DOHH2 (cell line): ENCODE measurements at regions not wholly inside any gene's neighbourhood (a gene's known extent, or its start where the extent isn't known, plus 50 kb on each side); places are given as distances from the start of the nearest gene placed in this dataset.

Experiments used
- H3F3A ChIP-seq: fragments of 200-600 bp; sonication (generic), shearing (Covaris generic); 2 replicates; pipeline ENCODE4 v1.6.0; 2016; ENCODE audit warnings: antibody characterized with exemption, mild to moderate bottlenecking; ENCODE audit not compliant: control insufficient read depth, insufficient read depth
- H3K27ac ChIP-seq: fragments of 200-600 bp; sonication (generic); 2 replicates; pipeline ENCODE4 v1.5.1; 2014; ENCODE audit warnings: low read depth, mild to moderate bottlenecking, low read length, moderate library complexity
- H3K27me3 ChIP-seq: fragments of 200-600 bp; sonication (generic); 2 replicates; pipeline ENCODE4 v1.6.1; 2014; ENCODE audit warnings: mild to moderate bottlenecking, low read length, mixed read lengths; ENCODE audit not compliant: control insufficient read depth
- H3K36me3 ChIP-seq: fragments of 200-600 bp; sonication (generic); 2 replicates; pipeline ENCODE4 v1.6.1; 2014; ENCODE audit warnings: mild to moderate bottlenecking, low read length, moderate library complexity, mixed read lengths; ENCODE audit not compliant: control insufficient read depth
- H3K4me1 ChIP-seq: fragments of 200-600 bp; sonication (generic); 2 replicates; pipeline ENCODE4 v1.6.1; 2014; ENCODE audit warnings: mild to moderate bottlenecking, low read length, mixed read lengths; ENCODE audit not compliant: control insufficient read depth
- H3K4me2 ChIP-seq: fragments of 200-600 bp; sonication (generic); 2 replicates; pipeline ENCODE4 v1.6.0; 2014; ENCODE audit warnings: mild to moderate bottlenecking, low read length, moderate library complexity
- H3K4me3 ChIP-seq: fragments of 200-600 bp; sonication (generic); 2 replicates; pipeline ENCODE4 v1.5.1; 2014; ENCODE audit warnings: mild to moderate bottlenecking, low read length, mixed read lengths
- H3K79me2 ChIP-seq: fragments of 200-600 bp; sonication (generic); 2 replicates; pipeline ENCODE4 v1.6.1; 2014; ENCODE audit warnings: mild to moderate bottlenecking, low read length, mixed read lengths; ENCODE audit not compliant: control insufficient read depth
- H3K9me2 ChIP-seq: fragments of 200-600 bp; sonication (generic); replicated peaks from 2 replicates; pipeline ENCODE4 v1.6.1; 2014; ENCODE audit warnings: mild to moderate bottlenecking, low read length, mixed read lengths; ENCODE audit not compliant: control insufficient read depth
- H3K9me3 ChIP-seq: fragments of 200-600 bp; sonication (generic); 2 replicates; pipeline ENCODE4 v1.6.1; 2014; ENCODE audit warnings: antibody characterized with exemption, low read length, mixed read lengths; ENCODE audit not compliant: control insufficient read depth, insufficient read depth
- H4K20me1 ChIP-seq: fragments of 200-600 bp; sonication (generic); 2 replicates; pipeline ENCODE4 v1.6.0; 2014; ENCODE audit warnings: low read depth, mild to moderate bottlenecking, antibody characterized with exemption, low read length, moderate library complexity; ENCODE audit not compliant: control insufficient read depth, insufficient read depth
- CTCF ChIP-seq: fragments of 200-600 bp; sonication (generic); IDR thresholded peaks from one replicate; pipeline ENCODE4 v1.5.1; 2014; ENCODE audit warnings: antibody characterized with exemption, mild to moderate bottlenecking, low read depth, low read length; ENCODE audit not compliant: poor library complexity, severe bottlenecking
- EZH2phosphoT487 ChIP-seq: fragments of 200-600 bp; sonication (generic); IDR thresholded peaks from 2 replicates; pipeline ENCODE4 v1.6.1; 2017; ENCODE audit warnings: borderline replicate concordance, mild to moderate bottlenecking, antibody characterized with exemption, low read length, moderate library complexity, mixed read lengths

GRCh38 chrX:46034868-46035267, 510.4 kb downstream of the ZNF674 start:
- Histone ChIP-seq H3K4me2 (no peak overlapping the region), H3K79me2 (no peaks in the 10 kb centered on the region), H3K4me1 (no peaks in the 10 kb centered on the region), H3F3A (no peaks in the 10 kb centered on the region), H3K9me2 (no peaks in the 10 kb centered on the region), H3K27ac (no peak overlapping the region), H3K27me3 (no peaks in the 10 kb centered on the region), H3K9me3 (no peaks in the 10 kb centered on the region), H3K36me3 (no peaks in the 10 kb centered on the region), H4K20me1 (no peaks in the 10 kb centered on the region), H3K4me3 (no peak overlapping the region)
- no peak for TF ChIP-seq EZH2phosphoT487
- TF ChIP-seq CTCF = no peak

GRCh38 chrX:46029777-46030176, 515.4 kb downstream of the ZNF674 start:
- Histone ChIP-seq H3K27me3 (no peaks in the 10 kb centered on the region), H3K79me2 (no peaks in the 10 kb centered on the region), H3K4me3 (no peak overlapping the region), H4K20me1 (no peaks in the 10 kb centered on the region), H3F3A (no peaks in the 10 kb centered on the region), H3K27ac (no peak overlapping the region), H3K36me3 (no peaks in the 10 kb centered on the region), H3K9me2 (no peaks in the 10 kb centered on the region), H3K9me3 (no peaks in the 10 kb centered on the region), H3K4me2 (no peak overlapping the region), H3K4me1 (no peaks in the 10 kb centered on the region)
- TF ChIP-seq CTCF (no peak), EZH2phosphoT487 (no peak)

DNA sequence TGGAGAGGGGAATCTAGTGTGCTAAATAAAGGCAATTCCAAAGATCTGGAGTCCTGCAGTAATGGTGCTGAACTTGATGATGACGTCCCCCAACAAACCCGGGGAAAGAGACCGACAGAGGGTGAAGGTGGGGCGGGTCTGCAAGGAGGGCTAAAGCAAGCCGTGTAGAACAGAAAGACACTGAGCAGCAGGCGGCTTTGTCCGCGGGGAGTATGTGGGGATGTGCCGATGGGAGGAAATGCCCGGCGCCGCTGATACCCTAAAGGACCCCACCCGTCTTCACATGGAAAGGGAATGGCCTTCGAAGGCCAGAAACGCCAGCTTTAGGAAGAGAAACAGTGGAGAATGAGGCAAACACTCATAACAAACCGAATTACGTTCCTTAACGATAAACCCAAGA, 528.9 kb downstream of the ZNF674 start:
- Histone ChIP-seq H3K4me1 (no peaks in the 10 kb centered on the region), H3K27ac (no peak overlapping the region), H3K79me2 (no peaks in the 10 kb centered on the region), H3F3A (no peaks in the 10 kb centered on the region), H3K9me2 (no peaks in the 10 kb centered on the region), H3K4me2 (no peak overlapping the region), H3K36me3 (no peaks in the 10 kb centered on the region), H3K9me3 (no peaks in the 10 kb centered on the region), H3K4me3 (no peak overlapping the region), H3K27me3 (no peaks in the 10 kb centered on the region), H4K20me1 (no peaks in the 10 kb centered on the region)
- no peak for TF ChIP-seq EZH2phosphoT487
- no peak for TF ChIP-seq CTCF

GRCh38 chrX:46015653-46016052, 529.6 kb downstream of the ZNF674 start:
- Histone ChIP-seq H3K36me3 (no peaks in the 10 kb centered on the region), H3K4me1 (no peaks in the 10 kb centered on the region), H3K27ac (no peak overlapping the region), H3K9me2 (no peaks in the 10 kb centered on the region), H3F3A (no peaks in the 10 kb centered on the region), H3K4me3 (no peak overlapping the region), H3K4me2 (no peak overlapping the region), H3K9me3 (no peaks in the 10 kb centered on the region), H4K20me1 (no peaks in the 10 kb centered on the region), H3K27me3 (no peaks in the 10 kb centered on the region), H3K79me2 (no peaks in the 10 kb centered on the region)
- no peak for TF ChIP-seq CTCF
- TF ChIP-seq EZH2phosphoT487 = no peak
